OCI-LY3 (cell line): ENCODE measurements at regions not wholly inside any gene's neighbourhood (a gene's known extent, or its start where the extent isn't known, plus 50 kb on each side); places are given as distances from the start of the nearest gene placed in this dataset.

Source experiments
- H2AFZ ChIP-seq: fragments of 200-600, 300-600 bp; shearing (Covaris generic); 2 replicates; pipeline ENCODE4 v1.6.0; 2014; ENCODE audit warnings: antibody characterized with exemption, low read depth, low read length
- H3K27ac ChIP-seq: fragments of 200-600, 300-600 bp; sonication (generic); 2 replicates; pipeline ENCODE4 v1.5.1; 2014; ENCODE audit warnings: mild to moderate bottlenecking, low read length, moderate library complexity, mixed read lengths
- H3K27me3 ChIP-seq: fragments of 200-600, 300-600 bp; sonication (generic); 2 replicates; pipeline ENCODE4 v1.6.1; 2014; ENCODE audit warnings: low read depth, low read length, mixed read lengths
- H3K36me3 ChIP-seq: fragments of 200-600, 300-600 bp; sonication (generic); replicated peaks from 2 replicates; pipeline ENCODE3; 2014; ENCODE audit warnings: low read depth, low read length, mixed read lengths
- H3K4me1 ChIP-seq: fragments of 300-600, 200-600 bp; sonication (generic); 2 replicates; pipeline ENCODE4 v1.6.1; 2014; ENCODE audit warnings: low read length, mixed read lengths
- H3K4me2 ChIP-seq: fragments of 200-600, 300-600 bp; sonication (generic); 2 replicates; pipeline ENCODE4 v1.6.1; 2014; ENCODE audit warnings: low read length, mixed read lengths
- H3K4me3 ChIP-seq: fragments of 300-600, 200-600 bp; sonication (generic); 2 replicates; pipeline ENCODE4 v1.5.1; 2014; ENCODE audit warnings: antibody characterized with exemption, mild to moderate bottlenecking, low read length, moderate library complexity
- H3K79me2 ChIP-seq: fragments of 300-600, 200-600 bp; shearing (Covaris generic); 2 replicates; pipeline ENCODE4 v1.6.1; 2014; ENCODE audit warnings: mild to moderate bottlenecking, low read length, mixed read lengths
- H3K9ac ChIP-seq: fragments of 300-600, 200-600 bp; shearing (Covaris generic); 2 replicates; pipeline ENCODE4 v1.6.0; 2014; ENCODE audit warnings: mild to moderate bottlenecking, low read length, moderate library complexity
- H3K9me3 ChIP-seq: fragments of 200-600, 300-600 bp; shearing (Covaris generic); 2 replicates; pipeline ENCODE4 v1.6.1; 2014; ENCODE audit warnings: low read length, mixed read lengths; ENCODE audit not compliant: insufficient read depth
- H4K20me1 ChIP-seq: fragments of 200-600, 300-600 bp; sonication (generic); 2 replicates; pipeline ENCODE4 v1.6.1; 2016; ENCODE audit warnings: low read length, mixed read lengths; ENCODE audit not compliant: insufficient read depth
- EZH2phosphoT487 ChIP-seq: fragments of 200-600 bp; shearing (Covaris generic); IDR thresholded peaks from 2 replicates; pipeline ENCODE4 v1.6.1; 2018; ENCODE audit warnings: antibody characterized with exemption, mixed run types, low read depth
- TF ChIP-seq, protein P1 (sequence below): fragments of 200-600, 300-600 bp; sonication (generic); IDR thresholded peaks from 2 replicates; pipeline ENCODE4 v1.5.1; 2014; ENCODE audit warnings: antibody characterized with exemption, low read length, low read depth

DNA sequence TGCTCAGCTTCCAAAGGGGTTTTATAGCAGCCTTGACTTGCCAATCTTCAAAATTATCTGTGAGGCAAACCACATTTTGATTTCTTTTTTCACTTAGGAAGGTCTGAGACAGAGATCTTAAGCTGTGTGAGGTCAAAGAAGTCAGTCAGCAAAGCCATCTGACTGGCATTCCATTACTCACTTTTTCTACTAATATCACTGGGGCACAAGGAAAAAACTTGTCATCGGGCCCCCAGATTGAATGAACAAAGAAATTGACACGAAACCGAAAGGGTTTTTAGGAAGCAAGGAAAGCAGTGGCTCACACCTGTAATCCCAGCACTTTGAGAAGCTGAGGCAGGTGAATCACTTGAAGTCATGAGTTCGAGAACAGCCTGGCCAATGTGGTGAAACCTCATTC is 78.5 kb upstream of the FRMD4A start:
- no peak for TF ChIP-seq EZH2phosphoT487
- TF ChIP-seq, protein P1, sequence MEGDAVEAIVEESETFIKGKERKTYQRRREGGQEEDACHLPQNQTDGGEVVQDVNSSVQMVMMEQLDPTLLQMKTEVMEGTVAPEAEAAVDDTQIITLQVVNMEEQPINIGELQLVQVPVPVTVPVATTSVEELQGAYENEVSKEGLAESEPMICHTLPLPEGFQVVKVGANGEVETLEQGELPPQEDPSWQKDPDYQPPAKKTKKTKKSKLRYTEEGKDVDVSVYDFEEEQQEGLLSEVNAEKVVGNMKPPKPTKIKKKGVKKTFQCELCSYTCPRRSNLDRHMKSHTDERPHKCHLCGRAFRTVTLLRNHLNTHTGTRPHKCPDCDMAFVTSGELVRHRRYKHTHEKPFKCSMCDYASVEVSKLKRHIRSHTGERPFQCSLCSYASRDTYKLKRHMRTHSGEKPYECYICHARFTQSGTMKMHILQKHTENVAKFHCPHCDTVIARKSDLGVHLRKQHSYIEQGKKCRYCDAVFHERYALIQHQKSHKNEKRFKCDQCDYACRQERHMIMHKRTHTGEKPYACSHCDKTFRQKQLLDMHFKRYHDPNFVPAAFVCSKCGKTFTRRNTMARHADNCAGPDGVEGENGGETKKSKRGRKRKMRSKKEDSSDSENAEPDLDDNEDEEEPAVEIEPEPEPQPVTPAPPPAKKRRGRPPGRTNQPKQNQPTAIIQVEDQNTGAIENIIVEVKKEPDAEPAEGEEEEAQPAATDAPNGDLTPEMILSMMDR, result no peak
- H4K20me1 ChIP-seq, result no peaks in the 10 kb centered on the region
- H3K4me2 ChIP-seq, result no peak overlapping the region
- no peak overlapping the region for H3K4me3 ChIP-seq
- no peaks in the 10 kb centered on the region for H3K79me2 ChIP-seq
- peaks cover 17% of the 10 kb centered on the region for H3K27me3 ChIP-seq
- no peak overlapping the region for H3K9ac ChIP-seq
- H3K9me3 ChIP-seq, result no peaks in the 10 kb centered on the region
- no peak overlapping the region for H3K27ac ChIP-seq
- peaks cover 3% of the 10 kb centered on the region; the same call in 1 of the 2 replicates for H3K4me1 ChIP-seq
- no peak overlapping the region for H2AFZ ChIP-seq
- H3K36me3 ChIP-seq, result no peaks in the 10 kb centered on the region

DNA sequence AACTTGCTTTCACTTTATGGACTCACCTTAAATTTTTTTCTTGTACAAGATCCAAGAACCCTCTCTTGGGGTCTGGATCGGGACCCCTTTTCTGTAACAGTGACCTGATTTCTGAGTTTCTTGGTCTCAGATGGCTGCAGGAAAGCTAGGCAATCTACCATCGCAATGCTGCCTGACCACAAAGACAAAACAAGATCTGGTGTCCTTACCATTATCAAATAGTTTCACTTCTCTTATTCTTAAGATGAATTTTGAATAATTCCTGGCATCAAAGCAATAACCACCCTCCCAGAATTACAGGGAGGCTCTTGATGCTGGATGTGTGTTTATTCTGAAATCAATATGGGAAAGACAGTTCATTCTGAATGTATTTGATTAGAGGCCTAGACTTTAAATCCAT is 77.4 kb upstream of the FRMD4A start:
- Histone ChIP-seq H3K4me2 (no peak overlapping the region), H2AFZ (no peak overlapping the region), H3K27me3 (peaks cover 17% of the 10 kb centered on the region), H4K20me1 (no peaks in the 10 kb centered on the region), H3K4me1 (peaks cover 3% of the 10 kb centered on the region; the same call in 1 of the 2 replicates), H3K27ac (no peak overlapping the region), H3K36me3 (no peaks in the 10 kb centered on the region), H3K9ac (no peak overlapping the region), H3K79me2 (no peaks in the 10 kb centered on the region), H3K4me3 (no peak overlapping the region), H3K9me3 (no peaks in the 10 kb centered on the region)
- TF ChIP-seq EZH2phosphoT487, result no peak
- TF ChIP-seq, protein P1, result no peak

DNA sequence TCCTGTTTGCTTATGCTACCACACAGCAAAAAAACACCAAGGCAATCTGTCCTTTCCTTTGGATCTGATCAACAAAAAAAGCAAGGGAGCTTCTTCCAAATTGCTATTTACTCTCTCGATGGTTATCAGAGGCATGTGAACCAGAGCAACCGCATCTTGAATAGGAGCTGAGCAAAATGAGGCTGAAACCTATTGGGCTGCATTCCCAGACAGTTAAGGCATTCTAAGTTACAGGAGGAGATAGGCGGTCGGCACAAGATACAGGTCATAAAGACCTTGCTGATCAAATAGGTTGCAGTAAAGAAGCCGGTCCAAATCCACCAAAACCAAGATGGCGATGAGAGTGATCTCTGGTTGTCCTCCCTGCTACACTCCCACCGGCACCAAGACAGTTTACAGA is 76.8 kb upstream of the FRMD4A start:
- Histone ChIP-seq H3K9me3 (no peaks in the 10 kb centered on the region), H3K4me2 (no peak overlapping the region), H2AFZ (no peak overlapping the region), H3K79me2 (no peaks in the 10 kb centered on the region), H3K9ac (no peak overlapping the region), H3K4me3 (no peak overlapping the region), H4K20me1 (no peaks in the 10 kb centered on the region), H3K36me3 (no peaks in the 10 kb centered on the region), H3K4me1 (peaks cover 3% of the 10 kb centered on the region; the same call in 1 of the 2 replicates), H3K27me3 (peaks cover 17% of the 10 kb centered on the region), H3K27ac (no peak overlapping the region)
- TF ChIP-seq, protein P1, result no peak
- TF ChIP-seq EZH2phosphoT487, result no peak

DNA sequence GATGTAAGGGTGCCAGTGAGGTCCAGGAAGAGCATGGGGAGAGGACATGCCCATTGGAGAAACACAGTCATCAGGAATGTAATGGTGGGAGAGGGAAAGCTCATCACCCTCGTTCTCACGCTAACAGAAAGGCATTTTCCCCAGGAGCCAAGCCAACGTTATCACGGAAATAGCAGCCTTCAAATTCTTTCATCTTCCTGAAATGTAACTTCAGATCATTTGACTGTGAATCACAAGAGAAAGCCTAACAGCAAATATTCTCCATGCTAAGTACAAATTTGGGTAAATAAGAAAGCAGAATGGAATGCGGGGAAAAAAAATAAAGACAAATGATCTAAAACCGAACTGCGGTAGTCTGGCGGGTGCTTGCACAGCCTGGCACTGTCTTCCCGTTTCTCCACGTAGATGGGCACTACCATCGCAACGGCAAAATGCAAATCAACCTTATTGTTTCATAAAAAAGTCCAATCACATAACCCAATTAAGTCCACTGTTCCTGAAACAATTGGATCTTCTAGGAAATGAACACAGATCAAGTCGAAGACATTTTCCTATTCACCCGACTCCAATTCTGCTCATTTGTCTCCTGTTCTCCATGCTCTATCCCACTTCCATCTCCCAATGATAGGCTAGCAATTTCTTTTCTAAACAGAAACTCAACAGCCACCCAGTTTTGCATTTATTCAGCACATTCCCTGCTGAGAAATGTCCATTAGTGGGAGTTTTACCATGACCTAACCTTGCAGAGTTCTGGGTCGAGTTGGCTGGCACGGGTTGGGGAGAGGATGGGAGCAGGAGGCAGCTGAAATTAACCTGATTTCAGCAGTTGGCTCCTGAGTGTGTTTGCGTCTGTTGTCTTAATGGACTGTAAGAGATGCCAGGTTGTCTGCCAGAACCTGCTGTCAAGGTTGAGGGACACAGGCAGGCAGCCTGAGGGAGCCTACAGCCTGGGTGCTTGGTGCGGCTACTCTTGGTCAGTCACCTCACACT is 74.6 kb upstream of the FRMD4A start:
- no peak overlapping the region for H3K4me3 ChIP-seq
- peaks cover 16% of the 10 kb centered on the region for H3K27me3 ChIP-seq
- no peak overlapping the region for H3K9ac ChIP-seq
- TF ChIP-seq EZH2phosphoT487, result no peak
- TF ChIP-seq, protein P1, result no peak
- no peak overlapping the region for H3K27ac ChIP-seq
- H4K20me1 ChIP-seq, result no peaks in the 10 kb centered on the region
- H3K36me3 ChIP-seq, result no peaks in the 10 kb centered on the region
- no peaks in the 10 kb centered on the region for H3K9me3 ChIP-seq
- H3K79me2 ChIP-seq, result no peaks in the 10 kb centered on the region
- no peak overlapping the region for H3K4me2 ChIP-seq
- H3K4me1 ChIP-seq, result peaks cover 3% of the 10 kb centered on the region; the same call in 1 of the 2 replicates
- no peak overlapping the region for H2AFZ ChIP-seq
